ENCODE measurements at regions not wholly inside any gene's neighbourhood (a gene's known extent, or its start where the extent isn't known, plus 50 kb on each side); places are given as distances from the start of the nearest gene placed in this dataset.

- Histone ChIP-seq H3K36me3 (ENCODE audit: insufficient read depth, insufficient read length, low read length) (no peaks in the 10 kb centered on the region), H3K27me3 (ENCODE audit: insufficient read depth, insufficient read length) (no peaks in the 10 kb centered on the region), H3K9me3 (ENCODE audit: insufficient read depth, low read length) (no peaks in the 10 kb centered on the region), H3K9ac (ENCODE audit: insufficient read length, low read depth) (no peak overlapping the region), H3K4me1 (ENCODE audit: insufficient read depth, insufficient read length) (no peaks in the 10 kb centered on the region), H3K4me3 (ENCODE audit: insufficient read length, low read depth) (no peak overlapping the region)
- TF ChIP-seq ZNF274 (IDR thresholded peaks at IDR 0.05; ENCODE audit: low read depth, low read length): no peak
- TF ChIP-seq SUZ12 (IDR thresholded peaks at IDR 0.05; ENCODE audit: extremely low read depth, insufficient read depth, insufficient read length): no peak
- TF ChIP-seq YY1 (IDR thresholded peaks at IDR 0.05; ENCODE audit: insufficient read depth, insufficient read length): no peak
- DNase-seq (ENCODE audit: low read depth, low spot score): no peak
These were observed 173.7 kb upstream of the FAT4 start for GRCh38 chr4:125140966-125141495.

- TF ChIP-seq ZNF274 (IDR thresholded peaks at IDR 0.05; ENCODE audit: low read depth, low read length) (no peak), YY1 (IDR thresholded peaks at IDR 0.05; ENCODE audit: insufficient read depth, insufficient read length) (no peak)
- Histone ChIP-seq H3K4me3 (ENCODE audit: insufficient read length, low read depth) (no peak overlapping the region), H3K9me3 (ENCODE audit: insufficient read depth, low read length) (no peaks in the 10 kb centered on the region), H3K9ac (ENCODE audit: insufficient read length, low read depth) (no peak overlapping the region), H3K36me3 (ENCODE audit: insufficient read depth, insufficient read length, low read length) (no peaks in the 10 kb centered on the region), H3K27me3 (ENCODE audit: insufficient read depth, insufficient read length) (no peaks in the 10 kb centered on the region), H3K4me1 (ENCODE audit: insufficient read depth, insufficient read length) (no peaks in the 10 kb centered on the region)
- DNase-seq (ENCODE audit: low read depth, low spot score): no peak
These were observed 179.1 kb upstream of the FAT4 start for GRCh38 chr4:125135652-125136051.

DNA sequence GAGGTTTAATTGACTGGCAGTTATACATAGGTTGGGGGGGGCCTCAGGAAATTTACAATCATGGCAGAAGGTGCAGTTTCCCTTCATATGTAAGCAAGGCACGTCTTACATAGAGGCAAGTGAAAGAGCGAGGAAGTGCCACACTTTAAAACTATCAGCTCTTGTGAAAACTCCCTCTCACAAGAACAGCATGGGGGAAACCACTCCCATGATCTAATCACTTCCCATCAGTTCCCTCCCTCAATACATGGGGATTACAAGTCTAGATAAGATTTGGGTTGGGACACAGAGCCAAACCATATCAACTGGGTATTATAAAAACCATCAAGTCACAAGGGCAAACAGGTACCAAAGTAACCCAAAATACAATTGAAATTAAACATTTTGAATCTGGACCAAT, 182.0 kb upstream of the FAT4 start:
- Histone ChIP-seq H3K9me3 (ENCODE audit: insufficient read depth, low read length) (no peaks in the 10 kb centered on the region), H3K4me3 (ENCODE audit: insufficient read length, low read depth) (no peak overlapping the region), H3K4me1 (ENCODE audit: insufficient read depth, insufficient read length) (no peaks in the 10 kb centered on the region), H3K27me3 (ENCODE audit: insufficient read depth, insufficient read length) (no peaks in the 10 kb centered on the region), H3K36me3 (ENCODE audit: insufficient read depth, insufficient read length, low read length) (no peaks in the 10 kb centered on the region), H3K9ac (ENCODE audit: insufficient read length, low read depth) (no peak overlapping the region)
- no peak for TF ChIP-seq ZNF274 (IDR thresholded peaks at IDR 0.05; ENCODE audit: low read depth, low read length)
- no peak for DNase-seq (ENCODE audit: low read depth, low spot score)

DNA sequence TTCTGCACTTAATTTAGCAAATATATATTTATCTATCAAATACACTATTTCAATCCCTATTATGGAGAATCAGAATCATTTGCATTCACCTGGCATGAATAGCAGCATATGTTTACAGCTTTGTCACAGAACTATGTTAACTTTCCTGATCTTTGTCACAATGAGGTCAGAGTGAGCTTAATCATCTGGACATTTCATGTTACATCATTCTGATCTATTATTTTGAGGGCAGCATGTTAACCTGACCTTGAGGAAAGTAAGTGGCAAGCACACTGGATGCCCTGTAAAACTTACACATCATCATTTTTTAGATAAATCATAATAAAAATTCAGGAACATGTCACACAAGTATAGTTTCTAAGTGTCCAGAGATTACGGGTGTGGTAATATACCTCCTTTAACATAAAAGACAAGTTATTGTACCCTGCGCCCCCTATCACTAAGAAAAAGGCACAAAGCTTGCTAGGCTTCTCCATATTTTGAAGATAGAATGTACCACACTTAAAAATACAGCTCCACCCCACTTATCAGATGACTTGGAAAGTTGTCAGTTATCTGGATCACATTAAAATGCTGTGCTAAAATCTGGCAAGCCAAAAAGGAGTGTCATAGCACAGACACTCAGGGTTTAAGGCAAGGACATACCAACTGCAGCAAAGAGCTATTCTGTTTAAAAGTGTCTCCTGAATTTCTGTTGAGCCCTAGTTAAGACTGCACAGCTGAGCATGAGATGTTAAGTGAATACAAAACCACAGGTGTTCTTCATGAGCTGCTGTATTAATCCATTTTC, 182.7 kb upstream of the FAT4 start:
- DNase-seq (ENCODE audit: low read depth, low spot score): no peak
- H3K36me3 ChIP-seq (ENCODE audit: insufficient read depth, insufficient read length, low read length): no peaks in the 10 kb centered on the region
- H3K4me1 ChIP-seq (ENCODE audit: insufficient read depth, insufficient read length): no peaks in the 10 kb centered on the region
- no peak overlapping the region for H3K4me3 ChIP-seq (ENCODE audit: insufficient read length, low read depth)
- TF ChIP-seq YY1 (IDR thresholded peaks at IDR 0.05; ENCODE audit: insufficient read depth, insufficient read length) (no peak), ZNF274 (IDR thresholded peaks at IDR 0.05; ENCODE audit: low read depth, low read length) (no peak), SUZ12 (IDR thresholded peaks at IDR 0.05; ENCODE audit: extremely low read depth, insufficient read depth, insufficient read length) (no peak)
- no peak overlapping the region for H3K9ac ChIP-seq (ENCODE audit: insufficient read length, low read depth)
- no peaks in the 10 kb centered on the region for H3K9me3 ChIP-seq (ENCODE audit: insufficient read depth, low read length)
- H3K27me3 ChIP-seq (ENCODE audit: insufficient read depth, insufficient read length): no peaks in the 10 kb centered on the region

- no peak overlapping the region for H3K4me3 ChIP-seq (ENCODE audit: insufficient read length, low read depth)
- no peak overlapping the region for H3K9ac ChIP-seq (ENCODE audit: insufficient read length, low read depth)
- no peak for DNase-seq (ENCODE audit: low read depth, low spot score)
- H3K36me3 ChIP-seq (ENCODE audit: insufficient read depth, insufficient read length, low read length): no peaks in the 10 kb centered on the region
- no peaks in the 10 kb centered on the region for H3K4me1 ChIP-seq (ENCODE audit: insufficient read depth, insufficient read length)
- no peaks in the 10 kb centered on the region for H3K27me3 ChIP-seq (ENCODE audit: insufficient read depth, insufficient read length)
- no peaks in the 10 kb centered on the region for H3K9me3 ChIP-seq (ENCODE audit: insufficient read depth, low read length)
- no peak for TF ChIP-seq ZNF274 (IDR thresholded peaks at IDR 0.05; ENCODE audit: low read depth, low read length)
- no peak for TF ChIP-seq SUZ12 (IDR thresholded peaks at IDR 0.05; ENCODE audit: extremely low read depth, insufficient read depth, insufficient read length)
- no peak for TF ChIP-seq YY1 (IDR thresholded peaks at IDR 0.05; ENCODE audit: insufficient read depth, insufficient read length)
These were observed 189.5 kb upstream of the FAT4 start for GRCh38 chr4:125125276-125125675.

DNA sequence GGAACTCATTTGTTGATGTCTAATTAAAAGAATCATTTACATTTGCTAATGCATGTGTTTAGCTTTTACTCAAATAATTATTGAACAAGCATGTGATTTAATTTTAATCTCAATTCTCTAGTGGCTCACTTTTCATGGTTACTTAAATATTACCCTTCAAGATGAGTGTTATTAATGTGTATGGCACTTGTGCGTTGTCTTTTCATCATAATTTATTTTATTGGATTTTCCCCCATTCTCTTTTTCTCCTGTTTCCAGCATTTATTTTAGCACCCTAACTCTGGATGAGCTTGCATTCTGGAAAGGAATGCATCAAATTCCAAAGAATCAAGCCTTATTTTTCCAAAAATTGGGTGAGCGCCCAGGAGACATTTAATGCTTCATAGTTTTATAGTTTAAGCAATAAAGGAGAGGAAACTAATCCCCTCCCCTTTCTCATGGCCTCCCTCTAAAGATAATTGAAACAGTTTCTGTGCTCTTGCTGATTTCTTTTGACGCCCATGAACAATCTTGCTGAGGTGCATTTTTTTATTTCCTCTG, 191.1 kb upstream of the FAT4 start:
- no peaks in the 10 kb centered on the region for H3K4me1 ChIP-seq (ENCODE audit: insufficient read depth, insufficient read length)
- no peaks in the 10 kb centered on the region for H3K27me3 ChIP-seq (ENCODE audit: insufficient read depth, insufficient read length)
- no peak overlapping the region for H3K4me3 ChIP-seq (ENCODE audit: insufficient read length, low read depth)
- H3K9ac ChIP-seq (ENCODE audit: insufficient read length, low read depth): no peak overlapping the region
- H3K36me3 ChIP-seq (ENCODE audit: insufficient read depth, insufficient read length, low read length): no peaks in the 10 kb centered on the region
- TF ChIP-seq SUZ12 (IDR thresholded peaks at IDR 0.05; ENCODE audit: extremely low read depth, insufficient read depth, insufficient read length) (no peak), ZNF274 (IDR thresholded peaks at IDR 0.05; ENCODE audit: low read depth, low read length) (no peak), YY1 (IDR thresholded peaks at IDR 0.05; ENCODE audit: insufficient read depth, insufficient read length) (no peak)
- DNase-seq (ENCODE audit: low read depth, low spot score): no peak
- no peaks in the 10 kb centered on the region for H3K9me3 ChIP-seq (ENCODE audit: insufficient read depth, low read length)

- Histone ChIP-seq H3K9ac (ENCODE audit: insufficient read length, low read depth) (no peak overlapping the region), H3K4me1 (ENCODE audit: insufficient read depth, insufficient read length) (no peaks in the 10 kb centered on the region), H3K27me3 (ENCODE audit: insufficient read depth, insufficient read length) (no peaks in the 10 kb centered on the region), H3K36me3 (ENCODE audit: insufficient read depth, insufficient read length, low read length) (no peaks in the 10 kb centered on the region), H3K9me3 (ENCODE audit: insufficient read depth, low read length) (no peaks in the 10 kb centered on the region), H3K4me3 (ENCODE audit: insufficient read length, low read depth) (no peak overlapping the region)
- no peak for DNase-seq (ENCODE audit: low read depth, low spot score)
- TF ChIP-seq SUZ12 (IDR thresholded peaks at IDR 0.05; ENCODE audit: extremely low read depth, insufficient read depth, insufficient read length) (no peak), YY1 (IDR thresholded peaks at IDR 0.05; ENCODE audit: insufficient read depth, insufficient read length) (no peak), ZNF274 (IDR thresholded peaks at IDR 0.05; ENCODE audit: low read depth, low read length) (no peak)
These were observed 193.2 kb upstream of the FAT4 start for GRCh38 chr4:125121581-125121980.

All from NT2/D1 (cell line).